GM12878 (cell line): ENCODE measurements at regions not wholly inside any gene's neighbourhood (a gene's known extent, or its start where the extent isn't known, plus 50 kb on each side); places are given as distances from the start of the nearest gene placed in this dataset.

ENCODE experiments used
- ATAC-seq: fragments of 200-7000 bp; cut with Tn5 transposase; 3 replicates; pipeline ENCODE4 v1.9.1; 2020; ENCODE audit warnings: mild to moderate bottlenecking, moderate library complexity
- BruUV-seq: library from RNA; stranded (reverse); fragments of 400-500 nt; replicated peaks from 2 replicates; lab custom pipeline; 2021; lab: Mats Ljungman, UMichigan
- CTCF ChIA-PET: fragments of 300-600 bp; sonication (Branson Sonifier 250); formaldehyde crosslinking; extraction: SDS; loops from one replicate; lab custom pipeline; 2021; ENCODE audit warnings: inconsistent platforms; lab: Yijun Ruan, JAX
- POLR2A ChIA-PET: fragments of 350-600 bp; formaldehyde crosslinking; extraction: SDS; loops from one replicate; lab custom pipeline; 2021; ENCODE audit warnings: inconsistent platforms; lab: Charles Lee
- RAD21 ChIA-PET: fragments of 300-600 bp; sonication (Branson Sonifier 250); formaldehyde crosslinking; loops from one replicate; lab custom pipeline; 2023; ENCODE audit warnings: antibody characterized with exemption; ENCODE audit not compliant: unreplicated experiment; lab: Charles Lee
- SMC1A ChIA-PET: fragments of 300-600 bp; sonication (Branson Sonifier 250); formaldehyde crosslinking; loops from one replicate; lab custom pipeline; 2023; ENCODE audit not compliant: unreplicated experiment, uncharacterized antibody; lab: Charles Lee
- DNase-seq: peaks from one replicate; pipeline ENCODE4 v3.0.0-alpha.2; 2011; ENCODE audit warnings: low read depth, low spot score
- FAIRE-seq: peaks from 3 replicates; lab custom pipeline; 2011; peaks lifted over from hg19 to GRCh38; lab: Jason Lieb, UNC
- H2AFZ ChIP-seq: 2 replicates; pipeline ENCODE4 v1.6.0; 2011; ENCODE audit warnings: low read depth, low read length, control low read depth; ENCODE audit not compliant: control insufficient read depth
- H3K27ac ChIP-seq: 2 replicates; pipeline ENCODE4 v1.5.1; 2011; ENCODE audit warnings: control low read depth; ENCODE audit not compliant: control insufficient read depth, insufficient read depth
- H3K27me3 ChIP-seq, 2 experiments: replicated peaks in 1 of 2; 2 replicates each; pipeline versions ENCODE4 v1.6.0 to v1.6.1; 2011; ENCODE audit warnings: low read length in 1 of 2; ENCODE audit not compliant: control insufficient read depth in 2 of 2, insufficient read depth in 2 of 2
- H3K36me3 ChIP-seq, 2 experiments: 2 replicates each; pipeline ENCODE4 v1.5.1; 2011; ENCODE audit warnings: low read length in 1 of 2; ENCODE audit not compliant: control insufficient read depth in 2 of 2, insufficient read depth in 2 of 2
- H3K4me1 ChIP-seq: 2 replicates; pipeline ENCODE4 v1.6.1; 2011; ENCODE audit warnings: mild to moderate bottlenecking, low read length, moderate library complexity, mixed read lengths; ENCODE audit not compliant: control insufficient read depth, insufficient read depth
- H3K4me2 ChIP-seq: 2 replicates; pipeline ENCODE4 v1.6.0; 2011; ENCODE audit warnings: control low read depth; ENCODE audit not compliant: control insufficient read depth, insufficient read depth
- H3K4me3 ChIP-seq: fragments of 200-600 bp; sonication (generic); 2 replicates; pipeline ENCODE4 v1.5.1; 2016
- H3K79me2 ChIP-seq: 2 replicates; pipeline ENCODE4 v1.6.0; 2011; ENCODE audit warnings: low read length; ENCODE audit not compliant: control insufficient read depth, insufficient read depth
- H3K9ac ChIP-seq: 2 replicates; pipeline ENCODE4 v1.8.0; 2011; ENCODE audit warnings: low read length, control low read depth, mixed read lengths; ENCODE audit not compliant: control insufficient read depth, insufficient read depth
- H3K9me3 ChIP-seq: replicated peaks from 3 replicates; pipeline ENCODE4 v1.5.1; 2011; ENCODE audit warnings: mild to moderate bottlenecking, low read length; ENCODE audit not compliant: control insufficient read depth, insufficient read depth
- H4K20me1 ChIP-seq: 2 replicates; pipeline ENCODE4 v1.6.0; 2011; ENCODE audit not compliant: control insufficient read depth, insufficient read depth
- ATF3 ChIP-seq: IDR thresholded peaks from 2 replicates; pipeline ENCODE4 v1.6.1; 2011; ENCODE audit warnings: low read depth, mild to moderate bottlenecking, low read length, moderate library complexity, borderline replicate concordance; ENCODE audit errors: extremely low read depth
- BMI1 ChIP-seq: fragments of 450-650 bp; IDR thresholded peaks from 2 replicates; pipeline ENCODE4 v1.6.1; 2016; ENCODE audit warnings: mild to moderate bottlenecking, moderate library complexity, borderline replicate concordance
- CREM ChIP-seq: IDR thresholded peaks from 2 replicates; pipeline ENCODE4 v1.6.1; 2014; ENCODE audit warnings: antibody characterized with exemption, low read depth
- LARP7 ChIP-seq: fragments of 450-650 bp; IDR thresholded peaks from 2 replicates; pipeline ENCODE4 v1.6.1; 2017; ENCODE audit warnings: mild to moderate bottlenecking
- MTA2 ChIP-seq: fragments of 450-650 bp; IDR thresholded peaks from 2 replicates; pipeline ENCODE4 v1.6.1; 2016; ENCODE audit warnings: low read depth, mild to moderate bottlenecking, moderate library complexity
- NFYA ChIP-seq: IDR thresholded peaks from 2 replicates; pipeline ENCODE4 v1.6.1; 2011; ENCODE audit warnings: low read depth, mild to moderate bottlenecking, low read length, improper control_type of control experiment, borderline replicate concordance
- PAX8 ChIP-seq: fragments of 450-650 bp; IDR thresholded peaks from 2 replicates; pipeline ENCODE4 v1.6.1; 2017; ENCODE audit warnings: mild to moderate bottlenecking, moderate library complexity
- POLR2AphosphoS2 ChIP-seq: IDR thresholded peaks from 2 replicates; pipeline ENCODE4 v1.6.1; 2011; ENCODE audit warnings: low read depth, mild to moderate bottlenecking, low read length, improper control_type of control experiment, moderate library complexity
- RFX5 ChIP-seq: IDR thresholded peaks from 2 replicates; pipeline ENCODE4 v1.6.1; 2011; ENCODE audit warnings: low read depth, low read length, improper control_type of control experiment
- SIX5 ChIP-seq: IDR thresholded peaks from 2 replicates; pipeline ENCODE4 v1.6.1; 2011; ENCODE audit warnings: mild to moderate bottlenecking, low read depth, low read length, moderate library complexity; ENCODE audit not compliant: severe bottlenecking
- ZNF622 ChIP-seq: fragments of 450-650 bp; IDR thresholded peaks from 2 replicates; pipeline ENCODE4 v1.6.1; 2017; ENCODE audit warnings: mild to moderate bottlenecking, inconsistent platforms
- WGBS: methylation state at CpG from one replicate; pipeline ENCODE4 v1.1.6; 2016; ENCODE audit warnings: low lambda C conversion rate; ENCODE audit not compliant: insufficient replicate concordance, insufficient coverage; ENCODE audit errors: missing lambda C conversion rate; 5-methylcytosine and 5-hydroxymethylcytosine counted together
- in situ Hi-C: fragments of 300-500 bp; cut with MboI; formaldehyde crosslinking; loops from 9 replicates; pipeline ENCODE4 v1.14.3; 2018; ENCODE audit warnings: mixed read lengths
- intact Hi-C: fragments of 100-400 bp; cut with micrococcal nuclease; formaldehyde crosslinking; loops from one replicate; pipeline ENCODE4 v1.14.2; 2022; ENCODE audit not compliant: unreplicated experiment

- TF ChIP-seq MTA2 (no peak), RFX5 (no peak), SIX5 (no peak), BMI1 (no peak), POLR2AphosphoS2 (no peak), CREM (no peak)
These were observed 376.1 kb upstream of the CHRM2 start (continued) for GRCh38 chr7:136492366-136492765.

GRCh38 chr7:136489808-136490207, 378.6 kb upstream of the CHRM2 start:
- no peak for FAIRE-seq

GRCh38 chr7:136480901-136481300, 387.6 kb upstream of the CHRM2 start:
- no TSS peak for BruUV-seq
- no peaks in the 10 kb centered on the region for H4K20me1 ChIP-seq
- no peaks in the 10 kb centered on the region for H3K4me1 ChIP-seq
- no peak overlapping the region for H3K27ac ChIP-seq
- H3K36me3 ChIP-seq: no peaks in the 10 kb centered on the region
- in situ Hi-C loops (no loop called here), intact Hi-C loops (no loop called here)
- WGBS: 26% methylated on average over 4 of the region's 4 CpGs
- TF ChIP-seq PAX8 (no peak), ZNF622 (no peak), ATF3 (no peak), NFYA (no peak)
- RAD21 ChIA-PET: no interaction called here
- POLR2A ChIA-PET: no interaction called here
- no peak overlapping the region for H3K9ac ChIP-seq
- SMC1A ChIA-PET: no interaction called here
- ATAC-seq (no peak), FAIRE-seq (no peak), DNase-seq (no peak)
- H3K27me3 ChIP-seq: no peaks in the 10 kb centered on the region
- no peak overlapping the region for H3K4me3 ChIP-seq
- no peaks in the 10 kb centered on the region for H3K9me3 ChIP-seq
- H3K79me2 ChIP-seq: no peaks in the 10 kb centered on the region
- no peak overlapping the region for H3K4me2 ChIP-seq
- H2AFZ ChIP-seq: no peak overlapping the region
- CTCF ChIA-PET: no interaction called here

More at GRCh38 chr7:136489808-136490207, 378.6 kb upstream of the CHRM2 start:
- no peak for TF ChIP-seq LARP7
- ChIA-PET RAD21 (no interaction called here), CTCF (no interaction called here), POLR2A (no interaction called here), SMC1A (interaction anchor here (0.7 to 0.8 kb wide), 2 partner anchors 23 to 33 kb away, joined by 3 read pairs; no protein-coding TSS in a partner anchor)
- H3K4me3 ChIP-seq: no peak overlapping the region
- intact Hi-C loops (no loop called here), in situ Hi-C loops (no loop called here)
- no peaks in the 10 kb centered on the region for H3K79me2 ChIP-seq
- no peak overlapping the region for H3K9ac ChIP-seq
- H3K27me3 ChIP-seq: no peaks in the 10 kb centered on the region
- no peaks in the 10 kb centered on the region for H3K4me1 ChIP-seq
- H3K27ac ChIP-seq: no peak overlapping the region
- ATAC-seq (no peak), DNase-seq (no peak)
- H3K36me3 ChIP-seq: no peaks in the 10 kb centered on the region
- no TSS peak for BruUV-seq
- H3K9me3 ChIP-seq: no peaks in the 10 kb centered on the region
- no peak overlapping the region for H3K4me2 ChIP-seq
- no peaks in the 10 kb centered on the region for H4K20me1 ChIP-seq
- H2AFZ ChIP-seq: no peak overlapping the region
